NB4 (cell line): ENCODE measurements at regions not wholly inside any gene's neighbourhood (a gene's known extent, or its start where the extent isn't known, plus 50 kb on each side); places are given as distances from the start of the nearest gene placed in this dataset.

ENCODE experiments used
- DNase-seq: peaks from one replicate; pipeline ENCODE4 v3.0.0; 2010; ENCODE audit warnings: low read depth
- H3K4me3 ChIP-seq: one replicate; pipeline ENCODE4 v1.5.1; 2011; ENCODE audit warnings: mild to moderate bottlenecking, low read depth, low read length, moderate library complexity
- CTCF ChIP-seq: IDR thresholded peaks from one replicate; pipeline ENCODE4 v1.5.1; 2012; ENCODE audit warnings: low read depth, low read length
- MAX ChIP-seq: IDR thresholded peaks from 2 replicates; pipeline ENCODE4 v1.6.1; 2011; ENCODE audit warnings: low read depth, low read length
- MYC ChIP-seq: IDR thresholded peaks from 2 replicates; pipeline ENCODE4 v1.6.1; 2011; ENCODE audit warnings: low read depth, low read length
- POLR2A ChIP-seq: IDR thresholded peaks from 2 replicates; pipeline ENCODE4 v1.6.1; 2011; ENCODE audit warnings: mild to moderate bottlenecking; ENCODE audit not compliant: insufficient read length; ENCODE audit errors: extremely low read depth

GRCh38 chr3:80036176-80036575 lies 268.4 kb upstream of the ROBO1 start:
- no peak overlapping the region for H3K4me3 ChIP-seq
- DNase-seq, result no peak
- TF ChIP-seq MYC (no peak), CTCF (no peak), MAX (no peak), POLR2A (no peak)

- H3K4me3 ChIP-seq, result no peak overlapping the region
- TF ChIP-seq POLR2A (no peak), MAX (no peak), CTCF (no peak), MYC (no peak)
- DNase-seq, result no peak
Measured at GRCh38 chr3:80035021-80035420, 267.2 kb upstream of the ROBO1 start.

GRCh38 chr3:80023010-80023409 lies 255.2 kb upstream of the ROBO1 start:
- TF ChIP-seq MAX (no peak), POLR2A (no peak), MYC (no peak), CTCF (no peak)
- H3K4me3 ChIP-seq, result no peak overlapping the region
- no peak for DNase-seq

- no peak overlapping the region for H3K4me3 ChIP-seq
- TF ChIP-seq MYC (no peak), MAX (no peak), POLR2A (no peak), CTCF (no peak)
- DNase-seq, result no peak
Measured at GRCh38 chr3:80018375-80018774, 250.6 kb upstream of the ROBO1 start.

- DNase-seq, result peak; percentile 10
- H3K4me3 ChIP-seq, result no peak overlapping the region
- TF ChIP-seq CTCF (no peak), POLR2A (no peak), MYC (no peak), MAX (no peak)
Measured at GRCh38 chr3:80017369-80017768, 249.6 kb upstream of the ROBO1 start.

- no peak overlapping the region for H3K4me3 ChIP-seq
- no peak for TF ChIP-seq CTCF
- TF ChIP-seq MYC, result no peak
- TF ChIP-seq MAX, result no peak
- TF ChIP-seq POLR2A, result no peak
- no peak for DNase-seq
Measured at GRCh38 chr3:80014576-80014975, 246.8 kb upstream of the ROBO1 start.
